ENCODE measurements at regions not wholly inside any gene's neighbourhood (a gene's known extent, or its start where the extent isn't known, plus 50 kb on each side); places are given as distances from the start of the nearest gene placed in this dataset.
A peak's percentile ranks its signal among the peaks of the same experiment; 100 is the strongest.

DNA sequence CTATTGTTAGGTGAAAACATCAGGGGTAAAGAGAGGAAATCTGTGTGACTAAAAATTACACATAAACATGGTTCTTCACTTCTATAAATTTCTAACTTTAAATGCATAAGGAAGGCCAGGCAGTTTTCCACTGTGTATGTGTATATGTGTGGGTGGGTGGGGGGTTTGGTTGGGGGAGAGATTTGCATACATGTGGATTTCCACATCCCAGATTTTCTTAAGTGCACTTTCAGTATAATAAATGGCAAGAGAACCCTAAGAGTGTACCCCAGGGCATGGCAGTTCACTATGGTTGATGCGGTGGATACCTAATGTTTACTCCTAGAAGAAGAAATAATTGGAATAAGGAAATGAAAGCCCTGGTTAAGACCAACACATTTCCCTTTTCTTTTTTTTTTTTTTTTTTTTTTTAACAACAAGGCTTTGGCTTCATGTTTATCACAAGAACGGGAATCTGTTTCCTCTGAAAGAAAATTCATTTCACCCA, 451.8 kb upstream of the CCL2 start:
- peaks cover 2 to 4% (median 3%) of the 10 kb centered on the region in 3 donors for H3K27me3 Mint-ChIP-seq (ENCODE audit: low read depth in 3 of 3)
- Histone ChIP-seq H3K4me3 (replicated peaks in 1 of 3; ENCODE audit: low read depth in 2 of 3, low read length in 3 of 3) (no peak overlapping the region), H3K4me2 (replicated peaks; ENCODE audit: extremely low read depth, low read length, poor library complexity, severe bottlenecking) (peak overlapping the region; percentile 3), H4K20me1 (ENCODE audit: insufficient read depth, low read length) (no peaks in the 10 kb centered on the region), H3K27me3 (ENCODE audit: control insufficient read depth in 2 of 2, insufficient read depth in 2 of 2, low read length in 2 of 2) (no peaks in the 10 kb centered on the region), H2AFZ (ENCODE audit: insufficient read depth, low read depth, low read length, poor library complexity, severe bottlenecking) (no peak overlapping the region), H3K27ac (ENCODE audit: low read depth in 1 of 2, low read length in 2 of 2) (peak overlapping the region in 1 of 2 donors; percentile 60), H3K4me1 (ENCODE audit: control insufficient read depth in 1 of 2, insufficient read depth in 2 of 2, low read length in 2 of 2) (peaks cover 32 to 33% of the 10 kb centered on the region in 2 donors), H3K79me2 (ENCODE audit: insufficient read depth, low read length) (no peaks in the 10 kb centered on the region), H3K9ac (ENCODE audit: insufficient read depth, low read length, poor library complexity, severe bottlenecking) (no peak overlapping the region), H3K9me3 (replicated peaks in 1 of 2; ENCODE audit: control insufficient read depth in 1 of 2, insufficient read depth in 1 of 2, low read length in 2 of 2) (no peaks in the 10 kb centered on the region), H3K36me3 (replicated peaks in 1 of 2; ENCODE audit: control insufficient read depth in 1 of 2, insufficient read depth in 2 of 2, low read length in 2 of 2) (no peaks in the 10 kb centered on the region)
- H3K36me3 Mint-ChIP-seq = no peaks in the 10 kb centered on the region
- H3K4me1 Mint-ChIP-seq = peaks cover 30% of the 10 kb centered on the region
- TF ChIP-seq CTCF (IDR thresholded peaks at IDR 0.05) = no peak
- no CpG with 5 or more reads among the region's 2 CpGs for WGBS (ENCODE audit: insufficient coverage)
- H3K27ac Mint-ChIP-seq = no peak overlapping the region
- H3K9me3 Mint-ChIP-seq = peaks cover 0 to 1% (median 0%) of the 10 kb centered on the region in 7 donors
- intact Hi-C loops (cut with micrococcal nuclease) = no loop called here
- DNase-seq = no peak
- H3K4me3 Mint-ChIP-seq = no peak overlapping the region

- Histone ChIP-seq H3K36me3 (replicated peaks in 1 of 2; ENCODE audit: control insufficient read depth in 1 of 2, insufficient read depth in 2 of 2, low read length in 2 of 2) (no peaks in the 10 kb centered on the region), H3K4me2 (replicated peaks; ENCODE audit: extremely low read depth, low read length, poor library complexity, severe bottlenecking) (no peak overlapping the region), H3K79me2 (ENCODE audit: insufficient read depth, low read length) (no peaks in the 10 kb centered on the region), H3K9ac (ENCODE audit: insufficient read depth, low read length, poor library complexity, severe bottlenecking) (no peak overlapping the region), H2AFZ (ENCODE audit: insufficient read depth, low read depth, low read length, poor library complexity, severe bottlenecking) (no peak overlapping the region), H4K20me1 (ENCODE audit: insufficient read depth, low read length) (no peaks in the 10 kb centered on the region), H3K4me3 (replicated peaks in 1 of 3; ENCODE audit: low read depth in 2 of 3, low read length in 3 of 3) (no peak overlapping the region), H3K27ac (ENCODE audit: low read depth in 1 of 2, low read length in 2 of 2) (no peak overlapping the region), H3K4me1 (ENCODE audit: control insufficient read depth in 1 of 2, insufficient read depth in 2 of 2, low read length in 2 of 2) (peaks cover 32 to 33% of the 10 kb centered on the region in 2 donors), H3K9me3 (replicated peaks in 1 of 2; ENCODE audit: control insufficient read depth in 1 of 2, insufficient read depth in 1 of 2, low read length in 2 of 2) (no peaks in the 10 kb centered on the region), H3K27me3 (ENCODE audit: control insufficient read depth in 2 of 2, insufficient read depth in 2 of 2, low read length in 2 of 2) (no peaks in the 10 kb centered on the region)
- WGBS (ENCODE audit: insufficient coverage) = no CpG with 5 or more reads among the region's 2 CpGs
- DNase-seq = no peak
- H3K4me1 Mint-ChIP-seq = peaks cover 30% of the 10 kb centered on the region
- no peak overlapping the region for H3K27ac Mint-ChIP-seq
- peaks cover 0 to 1% (median 0%) of the 10 kb centered on the region in 7 donors for H3K9me3 Mint-ChIP-seq
- H3K27me3 Mint-ChIP-seq (ENCODE audit: low read depth in 3 of 3) = peaks cover 2 to 4% (median 3%) of the 10 kb centered on the region in 3 donors
- no peaks in the 10 kb centered on the region for H3K36me3 Mint-ChIP-seq
- TF ChIP-seq CTCF (IDR thresholded peaks at IDR 0.05) = no peak
- intact Hi-C loops (cut with micrococcal nuclease) = no loop called here
- no peak overlapping the region for H3K4me3 Mint-ChIP-seq
Observed at GRCh38 chr17:33803686-33804085, 451.4 kb upstream of the CCL2 start.

Measured in CD14-positive monocyte (primary cell).